Activated naive CD4-positive, alpha-beta T cell treated with anti-CD3 and anti-CD28 coated beads, Interleukin-2, amount 50 U/mL, for 72 hours (primary cell): ENCODE measurements at regions not wholly inside any gene's neighbourhood (a gene's known extent, or its start where the extent isn't known, plus 50 kb on each side); places are given as distances from the start of the nearest gene placed in this dataset.
"Not testable (repeated sequence)": the region's sequence is repeated elsewhere in the genome, so short reads cannot be mapped to it uniquely, and the experiment has no call there.

ENCODE experiments used
- ATAC-seq, 2 donors: fragments of 150-1000 bp; cut with Tn5 transposase; 2 replicates each; pipeline ENCODE4 v1.10.0; 2021; ENCODE audit warnings: mild to moderate bottlenecking in 2 of 2, moderate library complexity in 2 of 2
- DNase-seq, 2 donors: peaks; one replicate each; pipeline ENCODE4 v3.0.0; 2021 to 2022; ENCODE audit warnings: low spot score in 2 of 2
- H3K27ac Mint-ChIP-seq, 2 donors: one replicate each; pipeline ENCODE4 v1.8.0; 2022; ENCODE audit warnings: mild to moderate bottlenecking in 2 of 2, mixed read lengths in 2 of 2
- H3K36me3 Mint-ChIP-seq, 2 donors: one replicate each; pipeline ENCODE4 v1.8.0; 2022; ENCODE audit warnings: mixed read lengths in 2 of 2
- H3K9me3 Mint-ChIP-seq, 2 donors: one replicate each; pipeline ENCODE4 v1.8.0; 2022; ENCODE audit warnings: mixed read lengths in 2 of 2

GRCh38 chr20:40945754-40946450, 82.7 kb upstream of the TOP1 start:
- Mint-ChIP-seq H3K9me3 (no peaks in the 10 kb centered on the region), H3K36me3 (no peaks in the 10 kb centered on the region), H3K27ac (no peak overlapping the region)
- DNase-seq (no peak), ATAC-seq (peak in 1 of 2 donors; percentile 52)

- DNase-seq (no peak), ATAC-seq (no peak)
- Mint-ChIP-seq H3K9me3 (no peaks in the 10 kb centered on the region), H3K27ac (no peak overlapping the region), H3K36me3 (no peaks in the 10 kb centered on the region)
Observed at GRCh38 chr20:40946451-40946850, 82.2 kb upstream of the TOP1 start.

GRCh38 chr20:40948465-40949267, 80.0 kb upstream of the TOP1 start:
- H3K27ac Mint-ChIP-seq = no peak overlapping the region
- H3K36me3 Mint-ChIP-seq = no peaks in the 10 kb centered on the region
- H3K9me3 Mint-ChIP-seq = no peaks in the 10 kb centered on the region
- ATAC-seq (no peak), DNase-seq (no peak)

GRCh38 chr20:40949346-40949745, 79.3 kb upstream of the TOP1 start:
- Mint-ChIP-seq H3K9me3 (peaks cover 0 to 5% of the 10 kb centered on the region in 2 donors), H3K36me3 (no peaks in the 10 kb centered on the region), H3K27ac (no peak overlapping the region)
- DNase-seq = no peak
- no peak for ATAC-seq

GRCh38 chr20:40952136-40952535, 76.5 kb upstream of the TOP1 start:
- no peak overlapping the region for H3K27ac Mint-ChIP-seq
- H3K36me3 Mint-ChIP-seq = no peaks in the 10 kb centered on the region
- ATAC-seq (no peak), DNase-seq (no peak)
- H3K9me3 Mint-ChIP-seq = peaks cover 0 to 7% of the 10 kb centered on the region in 2 donors

- ATAC-seq = no peak
- Mint-ChIP-seq H3K36me3 (no peaks in the 10 kb centered on the region), H3K27ac (no peak overlapping the region), H3K9me3 (peaks cover 0 to 7% of the 10 kb centered on the region in 2 donors)
- no peak for DNase-seq
Observed at GRCh38 chr20:40953416-40953815, 75.2 kb upstream of the TOP1 start.

GRCh38 chr20:40953856-40954255, 74.8 kb upstream of the TOP1 start:
- H3K9me3 Mint-ChIP-seq = peaks cover 0 to 7% of the 10 kb centered on the region in 2 donors
- ATAC-seq (peak; percentile 48 to 56), DNase-seq (no peak)
- no peak overlapping the region for H3K27ac Mint-ChIP-seq
- no peaks in the 10 kb centered on the region for H3K36me3 Mint-ChIP-seq

GRCh38 chr20:40954521-40955165, 74.0 kb upstream of the TOP1 start:
- Mint-ChIP-seq H3K27ac (no peak overlapping the region), H3K36me3 (no peaks in the 10 kb centered on the region), H3K9me3 (peaks cover 0 to 7% of the 10 kb centered on the region in 2 donors)
- no peak for DNase-seq
- no peak for ATAC-seq

- H3K9me3 Mint-ChIP-seq = peaks cover 0 to 7% of the 10 kb centered on the region in 2 donors
- no peak for ATAC-seq
- H3K27ac Mint-ChIP-seq = no peak overlapping the region
- no peak for DNase-seq
- no peaks in the 10 kb centered on the region for H3K36me3 Mint-ChIP-seq
Observed at GRCh38 chr20:40955326-40955725, 73.3 kb upstream of the TOP1 start.

GRCh38 chr20:40955826-40956225, 72.8 kb upstream of the TOP1 start:
- H3K27ac Mint-ChIP-seq, H3K36me3 Mint-ChIP-seq: not testable (repeated sequence)

GRCh38 chr20:40956542-40957264, 71.9 kb upstream of the TOP1 start:
- DNase-seq (no peak), ATAC-seq (no peak)
- Mint-ChIP-seq H3K9me3 (peaks cover 0 to 7% of the 10 kb centered on the region in 2 donors), H3K27ac (no peak overlapping the region), H3K36me3 (no peaks in the 10 kb centered on the region)

More at GRCh38 chr20:40955826-40956225, 72.8 kb upstream of the TOP1 start:
- not testable (repeated sequence) for ATAC-seq, H3K9me3 Mint-ChIP-seq, DNase-seq

GRCh38 chr20:40957265-40957760, 71.3 kb upstream of the TOP1 start:
- DNase-seq = no peak

GRCh38 chr20:40958598-40958997, 70.0 kb upstream of the TOP1 start:
- no peak for ATAC-seq

More at GRCh38 chr20:40957265-40957760, 71.3 kb upstream of the TOP1 start:
- Mint-ChIP-seq H3K27ac (no peak overlapping the region), H3K36me3 (no peaks in the 10 kb centered on the region), H3K9me3 (peaks cover 0 to 7% of the 10 kb centered on the region in 2 donors)
- no peak for ATAC-seq

GRCh38 chr20:40959325-40960092, 69.1 kb upstream of the TOP1 start:
- ATAC-seq (no peak), DNase-seq (no peak)
- Mint-ChIP-seq H3K36me3 (no peaks in the 10 kb centered on the region), H3K9me3 (peaks cover 0 to under 1% of the 10 kb centered on the region in 2 donors), H3K27ac (no peak overlapping the region)

More at GRCh38 chr20:40958598-40958997, 70.0 kb upstream of the TOP1 start:
- Mint-ChIP-seq H3K27ac (no peak overlapping the region), H3K36me3 (no peaks in the 10 kb centered on the region), H3K9me3 (peaks cover 0 to 7% of the 10 kb centered on the region in 2 donors)
- DNase-seq = no peak

- DNase-seq (no peak), ATAC-seq (no peak)
- no peak overlapping the region for H3K27ac Mint-ChIP-seq
- H3K36me3 Mint-ChIP-seq = no peaks in the 10 kb centered on the region
- H3K9me3 Mint-ChIP-seq = no peaks in the 10 kb centered on the region
Observed at GRCh38 chr20:40960101-40960500, 68.5 kb upstream of the TOP1 start.

GRCh38 chr20:40960521-40960956, 68.1 kb upstream of the TOP1 start:
- DNase-seq (no peak), ATAC-seq (no peak)
- Mint-ChIP-seq H3K27ac (no peak overlapping the region), H3K9me3 (no peaks in the 10 kb centered on the region), H3K36me3 (no peaks in the 10 kb centered on the region)
